GM12878 (cell line): ENCODE measurements at regions not wholly inside any gene's neighbourhood (a gene's known extent, or its start where the extent isn't known, plus 50 kb on each side); places are given as distances from the start of the nearest gene placed in this dataset.

Experiments
- ATAC-seq: fragments of 200-7000 bp; cut with Tn5 transposase; 3 replicates; pipeline ENCODE4 v1.9.1; 2020; ENCODE audit warnings: mild to moderate bottlenecking, moderate library complexity
- BruUV-seq: library from RNA; stranded (reverse); fragments of 400-500 nt; replicated peaks from 2 replicates; lab custom pipeline; 2021; lab: Mats Ljungman, UMichigan
- CTCF ChIA-PET: fragments of 300-600 bp; sonication (Branson Sonifier 250); formaldehyde crosslinking; extraction: SDS; loops from one replicate; lab custom pipeline; 2021; ENCODE audit warnings: inconsistent platforms; lab: Yijun Ruan, JAX
- POLR2A ChIA-PET: fragments of 350-600 bp; formaldehyde crosslinking; extraction: SDS; loops from one replicate; lab custom pipeline; 2021; ENCODE audit warnings: inconsistent platforms; lab: Charles Lee
- RAD21 ChIA-PET: fragments of 300-600 bp; sonication (Branson Sonifier 250); formaldehyde crosslinking; loops from one replicate; lab custom pipeline; 2023; ENCODE audit warnings: antibody characterized with exemption; ENCODE audit not compliant: unreplicated experiment; lab: Charles Lee
- SMC1A ChIA-PET: fragments of 300-600 bp; sonication (Branson Sonifier 250); formaldehyde crosslinking; loops from one replicate; lab custom pipeline; 2023; ENCODE audit not compliant: unreplicated experiment, uncharacterized antibody; lab: Charles Lee
- DNase-seq: peaks from one replicate; pipeline ENCODE4 v3.0.0-alpha.2; 2011; ENCODE audit warnings: low read depth, low spot score
- FAIRE-seq: peaks from 3 replicates; lab custom pipeline; 2011; peaks lifted over from hg19 to GRCh38; lab: Jason Lieb, UNC
- H2AFZ ChIP-seq: 2 replicates; pipeline ENCODE4 v1.6.0; 2011; ENCODE audit warnings: low read depth, low read length, control low read depth; ENCODE audit not compliant: control insufficient read depth
- H3K27ac ChIP-seq: 2 replicates; pipeline ENCODE4 v1.5.1; 2011; ENCODE audit warnings: control low read depth; ENCODE audit not compliant: control insufficient read depth, insufficient read depth
- H3K27me3 ChIP-seq, 2 experiments: replicated peaks in 1 of 2; 2 replicates each; pipeline versions ENCODE4 v1.6.0 to v1.6.1; 2011; ENCODE audit warnings: low read length in 1 of 2; ENCODE audit not compliant: control insufficient read depth in 2 of 2, insufficient read depth in 2 of 2
- H3K36me3 ChIP-seq, 2 experiments: 2 replicates each; pipeline ENCODE4 v1.5.1; 2011; ENCODE audit warnings: low read length in 1 of 2; ENCODE audit not compliant: control insufficient read depth in 2 of 2, insufficient read depth in 2 of 2
- H3K4me1 ChIP-seq: 2 replicates; pipeline ENCODE4 v1.6.1; 2011; ENCODE audit warnings: mild to moderate bottlenecking, low read length, moderate library complexity, mixed read lengths; ENCODE audit not compliant: control insufficient read depth, insufficient read depth
- H3K4me2 ChIP-seq: 2 replicates; pipeline ENCODE4 v1.6.0; 2011; ENCODE audit warnings: control low read depth; ENCODE audit not compliant: control insufficient read depth, insufficient read depth
- H3K4me3 ChIP-seq: fragments of 200-600 bp; sonication (generic); 2 replicates; pipeline ENCODE4 v1.5.1; 2016
- H3K79me2 ChIP-seq: 2 replicates; pipeline ENCODE4 v1.6.0; 2011; ENCODE audit warnings: low read length; ENCODE audit not compliant: control insufficient read depth, insufficient read depth
- H3K9ac ChIP-seq: 2 replicates; pipeline ENCODE4 v1.8.0; 2011; ENCODE audit warnings: low read length, control low read depth, mixed read lengths; ENCODE audit not compliant: control insufficient read depth, insufficient read depth
- H3K9me3 ChIP-seq: replicated peaks from 3 replicates; pipeline ENCODE4 v1.5.1; 2011; ENCODE audit warnings: mild to moderate bottlenecking, low read length; ENCODE audit not compliant: control insufficient read depth, insufficient read depth
- H4K20me1 ChIP-seq: 2 replicates; pipeline ENCODE4 v1.6.0; 2011; ENCODE audit not compliant: control insufficient read depth, insufficient read depth
- BCL3 ChIP-seq: IDR thresholded peaks from 2 replicates; pipeline ENCODE4 v1.6.1; 2011; ENCODE audit warnings: borderline replicate concordance, low read depth, mild to moderate bottlenecking, moderate library complexity, low read length; ENCODE audit not compliant: insufficient read depth, poor library complexity, severe bottlenecking
- CUX1 ChIP-seq: IDR thresholded peaks from 2 replicates; pipeline ENCODE4 v1.6.1; 2012; ENCODE audit warnings: improper control_type of control experiment, low read depth, low read length; ENCODE audit not compliant: insufficient replicate concordance
- IKZF2 ChIP-seq, 2 experiments: fragments of 450-650 bp; IDR thresholded peaks; 2 replicates each; pipeline ENCODE4 v1.6.1; 2017; ENCODE audit warnings: mild to moderate bottlenecking in 2 of 2, moderate library complexity in 2 of 2
- PML ChIP-seq: IDR thresholded peaks from 2 replicates; pipeline ENCODE4 v1.6.1; 2012; ENCODE audit warnings: low read length, inconsistent platforms
- TCF12 ChIP-seq: IDR thresholded peaks from 2 replicates; pipeline ENCODE4 v1.6.1; 2011; ENCODE audit warnings: low read depth, mild to moderate bottlenecking, low read length
- WGBS: methylation state at CpG from one replicate; pipeline ENCODE4 v1.1.6; 2016; ENCODE audit warnings: low lambda C conversion rate; ENCODE audit not compliant: insufficient replicate concordance, insufficient coverage; ENCODE audit errors: missing lambda C conversion rate; 5-methylcytosine and 5-hydroxymethylcytosine counted together
- in situ Hi-C: fragments of 300-500 bp; cut with MboI; formaldehyde crosslinking; loops from 9 replicates; pipeline ENCODE4 v1.14.3; 2018; ENCODE audit warnings: mixed read lengths
- intact Hi-C: fragments of 100-400 bp; cut with micrococcal nuclease; formaldehyde crosslinking; loops from one replicate; pipeline ENCODE4 v1.14.2; 2022; ENCODE audit not compliant: unreplicated experiment

GRCh38 chr22:34638128-34638527 is 427.8 kb upstream of the ISX start:
- H3K27me3 ChIP-seq = no peaks in the 10 kb centered on the region
- H3K4me2 ChIP-seq = no peak overlapping the region
- intact Hi-C loops (no loop called here), in situ Hi-C loops (no loop called here)
- H3K9me3 ChIP-seq = no peaks in the 10 kb centered on the region
- H3K27ac ChIP-seq = no peak overlapping the region
- RAD21 ChIA-PET = no interaction called here
- H3K4me1 ChIP-seq = no peaks in the 10 kb centered on the region
- H3K4me3 ChIP-seq = no peak overlapping the region
- H2AFZ ChIP-seq = no peak overlapping the region
- no peak overlapping the region for H3K9ac ChIP-seq
- TF ChIP-seq IKZF2 (IDR thresholded peaks at IDR 0.05) (no peak), TCF12 (no peak), PML (no peak), BCL3 (no peak), CUX1 (no peak)
- no peak for FAIRE-seq
- no peaks in the 10 kb centered on the region for H3K79me2 ChIP-seq
- BruUV-seq = no TSS peak
- no peaks in the 10 kb centered on the region for H3K36me3 ChIP-seq
- no peaks in the 10 kb centered on the region for H4K20me1 ChIP-seq
- SMC1A ChIA-PET = no interaction called here
- ATAC-seq = no peak
- no peak for DNase-seq
- 14% methylated on average over 2 of the region's 2 CpGs for WGBS
- POLR2A ChIA-PET = no interaction called here
- CTCF ChIA-PET = no interaction called here
